ENCODE measurements at regions not wholly inside any gene's neighbourhood (a gene's known extent, or its start where the extent isn't known, plus 50 kb on each side); places are given as distances from the start of the nearest gene placed in this dataset.

DNA sequence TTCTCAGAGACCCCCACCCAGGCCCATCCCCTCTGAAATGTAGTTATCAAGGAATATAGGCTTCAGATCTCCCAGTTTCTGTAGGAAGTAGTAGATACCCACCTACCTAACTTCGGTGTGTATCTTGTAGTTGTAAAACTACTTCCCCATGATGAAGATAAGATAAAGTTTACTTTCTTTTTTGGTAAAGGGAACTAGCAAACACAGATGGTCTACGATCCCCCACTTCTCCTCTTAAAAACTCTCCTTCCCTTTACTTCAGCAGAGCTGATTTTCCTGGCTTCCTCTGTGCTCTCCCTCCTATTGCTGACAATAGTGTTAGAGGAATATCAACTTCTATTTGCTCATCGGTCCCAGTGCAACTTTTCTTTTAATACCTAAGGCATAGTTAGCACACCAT, 395.2 kb downstream of the RPL10L start:
- TF ChIP-seq, protein P1, sequence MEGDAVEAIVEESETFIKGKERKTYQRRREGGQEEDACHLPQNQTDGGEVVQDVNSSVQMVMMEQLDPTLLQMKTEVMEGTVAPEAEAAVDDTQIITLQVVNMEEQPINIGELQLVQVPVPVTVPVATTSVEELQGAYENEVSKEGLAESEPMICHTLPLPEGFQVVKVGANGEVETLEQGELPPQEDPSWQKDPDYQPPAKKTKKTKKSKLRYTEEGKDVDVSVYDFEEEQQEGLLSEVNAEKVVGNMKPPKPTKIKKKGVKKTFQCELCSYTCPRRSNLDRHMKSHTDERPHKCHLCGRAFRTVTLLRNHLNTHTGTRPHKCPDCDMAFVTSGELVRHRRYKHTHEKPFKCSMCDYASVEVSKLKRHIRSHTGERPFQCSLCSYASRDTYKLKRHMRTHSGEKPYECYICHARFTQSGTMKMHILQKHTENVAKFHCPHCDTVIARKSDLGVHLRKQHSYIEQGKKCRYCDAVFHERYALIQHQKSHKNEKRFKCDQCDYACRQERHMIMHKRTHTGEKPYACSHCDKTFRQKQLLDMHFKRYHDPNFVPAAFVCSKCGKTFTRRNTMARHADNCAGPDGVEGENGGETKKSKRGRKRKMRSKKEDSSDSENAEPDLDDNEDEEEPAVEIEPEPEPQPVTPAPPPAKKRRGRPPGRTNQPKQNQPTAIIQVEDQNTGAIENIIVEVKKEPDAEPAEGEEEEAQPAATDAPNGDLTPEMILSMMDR (IDR thresholded peaks at IDR 0.05), result no peak
- TF ChIP-seq POLR2A (IDR thresholded peaks at IDR 0.05), result no peak
